GM12875 (cell line): ENCODE measurements at regions not wholly inside any gene's neighbourhood (a gene's known extent, or its start where the extent isn't known, plus 50 kb on each side); places are given as distances from the start of the nearest gene placed in this dataset.

Experiments
- H3K4me3 ChIP-seq: one replicate; pipeline ENCODE4 v1.5.1; 2011; ENCODE audit warnings: low read depth, low read length, control low read depth
- TF ChIP-seq, protein P1 (sequence below): IDR thresholded peaks from 2 replicates; pipeline ENCODE4 v1.5.1; 2011; ENCODE audit warnings: low read depth, mild to moderate bottlenecking, control low read depth, inconsistent platforms, low read length, moderate library complexity, borderline replicate concordance; ENCODE audit not compliant: insufficient read depth

DNA sequence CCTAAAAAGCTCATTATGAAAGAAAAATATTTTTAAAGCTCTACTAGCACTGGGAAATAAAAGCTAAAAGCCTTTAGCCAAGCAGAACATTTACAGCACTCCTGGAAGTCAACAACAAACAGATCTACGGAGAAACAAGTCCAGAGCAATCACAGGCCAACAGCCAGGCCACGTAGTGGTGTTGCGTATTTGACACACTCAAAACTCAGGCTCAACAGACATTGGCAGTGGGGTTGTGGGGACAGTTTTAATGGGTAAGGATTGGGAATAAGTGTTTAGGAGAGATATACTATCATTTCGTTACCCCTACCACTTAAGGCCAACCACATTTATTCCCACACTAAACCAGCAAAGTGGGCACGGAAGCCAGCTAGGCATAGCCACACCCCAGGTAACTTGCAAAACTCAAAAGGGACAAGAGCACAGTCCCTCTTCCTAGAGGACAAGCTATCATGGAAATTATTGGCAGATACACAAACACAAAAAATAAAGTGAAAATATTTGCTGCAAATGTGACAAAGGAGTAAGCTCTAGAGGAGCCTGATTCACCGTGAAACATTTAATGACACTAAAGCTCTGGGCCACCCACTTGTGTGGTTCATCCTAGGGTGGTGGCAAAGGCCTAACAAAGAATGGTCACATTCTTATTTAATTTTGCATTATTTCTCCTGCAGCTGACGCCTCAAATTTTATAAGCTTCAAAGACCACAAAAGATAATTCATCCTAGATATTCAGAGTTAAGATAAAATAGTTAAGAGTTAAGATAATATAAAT is 498.2 kb downstream of the TNS3 start:
- H3K4me3 ChIP-seq = no peak overlapping the region
- TF ChIP-seq, protein P1, sequence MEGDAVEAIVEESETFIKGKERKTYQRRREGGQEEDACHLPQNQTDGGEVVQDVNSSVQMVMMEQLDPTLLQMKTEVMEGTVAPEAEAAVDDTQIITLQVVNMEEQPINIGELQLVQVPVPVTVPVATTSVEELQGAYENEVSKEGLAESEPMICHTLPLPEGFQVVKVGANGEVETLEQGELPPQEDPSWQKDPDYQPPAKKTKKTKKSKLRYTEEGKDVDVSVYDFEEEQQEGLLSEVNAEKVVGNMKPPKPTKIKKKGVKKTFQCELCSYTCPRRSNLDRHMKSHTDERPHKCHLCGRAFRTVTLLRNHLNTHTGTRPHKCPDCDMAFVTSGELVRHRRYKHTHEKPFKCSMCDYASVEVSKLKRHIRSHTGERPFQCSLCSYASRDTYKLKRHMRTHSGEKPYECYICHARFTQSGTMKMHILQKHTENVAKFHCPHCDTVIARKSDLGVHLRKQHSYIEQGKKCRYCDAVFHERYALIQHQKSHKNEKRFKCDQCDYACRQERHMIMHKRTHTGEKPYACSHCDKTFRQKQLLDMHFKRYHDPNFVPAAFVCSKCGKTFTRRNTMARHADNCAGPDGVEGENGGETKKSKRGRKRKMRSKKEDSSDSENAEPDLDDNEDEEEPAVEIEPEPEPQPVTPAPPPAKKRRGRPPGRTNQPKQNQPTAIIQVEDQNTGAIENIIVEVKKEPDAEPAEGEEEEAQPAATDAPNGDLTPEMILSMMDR = no peak

DNA sequence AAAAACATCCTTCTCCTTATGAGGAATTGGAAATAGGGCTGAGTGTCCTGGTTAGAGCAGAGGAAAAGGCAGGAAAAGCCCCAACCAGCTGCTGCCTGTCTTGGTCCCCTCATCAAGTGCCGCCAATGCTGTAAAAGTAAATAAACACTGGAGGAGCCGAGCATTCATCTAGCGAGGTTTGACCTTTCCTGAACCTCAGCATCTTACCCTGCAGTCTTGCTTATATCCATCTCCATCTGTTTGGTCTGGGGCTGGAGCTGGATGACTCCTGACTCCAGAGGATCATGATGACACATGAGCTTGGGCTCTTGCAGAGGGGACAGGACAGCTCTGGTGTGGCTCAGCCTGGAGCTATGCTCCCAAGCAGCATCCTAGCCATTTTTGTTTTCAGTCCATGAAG is 501.1 kb downstream of the TNS3 start:
- TF ChIP-seq, protein P1 = no peak

DNA sequence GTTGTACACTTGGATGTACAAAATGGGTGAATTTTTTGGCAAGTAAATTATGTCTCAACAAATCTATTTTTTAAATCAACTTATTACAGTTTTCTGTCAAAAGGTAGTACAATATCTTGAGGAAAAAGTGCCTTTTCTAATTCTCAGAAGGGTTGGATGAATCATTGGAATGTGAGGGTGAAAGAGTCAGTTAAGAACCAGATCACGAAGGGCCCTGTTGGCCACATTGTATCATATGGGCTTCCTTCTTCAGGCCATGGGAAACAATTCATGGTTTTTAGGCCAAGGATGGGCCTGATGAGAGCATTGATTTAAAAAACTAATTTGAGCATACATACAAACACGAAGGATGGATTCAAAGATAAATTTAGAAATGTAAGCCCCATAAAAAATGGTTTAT is 503.7 kb downstream of the TNS3 start:
- no peak overlapping the region for H3K4me3 ChIP-seq
- TF ChIP-seq, protein P1 = no peak

More for the DNA sequence above, 501.1 kb downstream of the TNS3 start:
- no peak overlapping the region for H3K4me3 ChIP-seq

DNA sequence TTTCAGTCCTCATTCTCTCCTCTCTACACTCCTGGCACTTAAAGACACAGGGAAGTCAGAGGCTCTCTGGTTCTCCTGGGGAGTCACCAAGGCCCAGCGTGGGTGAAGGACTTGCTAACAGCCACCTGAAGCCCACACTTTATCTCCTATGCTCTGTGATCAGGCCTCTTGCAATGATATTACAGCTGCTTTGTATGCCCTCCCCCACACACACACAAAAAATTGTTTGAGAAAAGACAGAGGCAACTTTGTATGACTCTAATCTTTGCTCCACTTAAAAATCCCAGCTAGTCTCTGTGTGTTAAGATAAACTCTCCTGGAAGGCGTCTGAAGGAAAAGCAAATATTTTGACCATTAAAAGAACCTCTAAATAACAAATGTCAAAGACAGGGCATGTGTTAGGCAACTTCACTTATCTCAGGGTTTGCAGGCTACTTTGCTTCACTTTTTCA is 507.2 kb downstream of the TNS3 start:
- H3K4me3 ChIP-seq = no peak overlapping the region
- TF ChIP-seq, protein P1 = no peak

DNA sequence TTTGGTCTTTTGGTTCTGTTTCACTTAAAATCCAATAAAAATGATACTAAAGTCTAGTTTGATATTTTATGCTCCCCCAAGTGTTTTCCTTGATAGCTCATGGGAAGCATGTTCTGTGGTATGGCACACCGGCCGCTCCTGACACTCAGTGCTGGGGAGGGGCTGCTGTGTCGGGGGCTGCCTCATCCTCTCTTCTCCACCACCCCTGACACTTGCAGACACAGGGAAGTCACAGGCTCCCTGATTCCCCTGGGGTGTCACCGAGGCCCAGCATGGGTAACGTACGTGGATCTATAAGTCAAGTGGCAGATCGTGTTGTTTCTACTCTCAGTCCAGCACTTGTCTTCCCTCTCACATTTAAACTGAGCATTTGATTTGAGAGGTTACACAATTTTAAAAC is 508.6 kb downstream of the TNS3 start:
- TF ChIP-seq, protein P1 = no peak

DNA sequence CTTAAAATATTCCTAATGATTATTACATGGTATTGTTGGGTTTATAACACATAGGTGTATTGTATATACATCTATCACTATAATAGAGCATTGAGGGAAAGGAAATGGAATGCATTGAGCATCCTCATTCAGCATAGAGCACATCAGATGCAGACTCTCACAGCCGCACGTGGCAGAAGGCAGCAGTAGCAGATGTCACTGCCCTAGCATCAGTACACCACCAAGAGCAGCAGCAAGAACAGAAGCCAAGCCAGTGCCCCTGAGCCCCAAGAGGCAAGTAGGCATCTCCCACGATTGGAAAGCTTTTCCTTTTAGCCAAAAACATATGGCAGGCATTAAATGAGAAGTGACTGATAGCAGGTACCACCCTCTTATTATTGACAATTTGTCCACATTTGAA is 510.0 kb downstream of the TNS3 start:
- TF ChIP-seq, protein P1 = no peak
- no peak overlapping the region for H3K4me3 ChIP-seq

More for the DNA sequence above, 508.6 kb downstream of the TNS3 start:
- H3K4me3 ChIP-seq = no peak overlapping the region
